Esophagus squamous epithelium (tissue), 5 donors: ENCODE measurements at regions not wholly inside any gene's neighbourhood (a gene's known extent, or its start where the extent isn't known, plus 50 kb on each side); places are given as distances from the start of the nearest gene placed in this dataset.

ENCODE experiments used
- DNase-seq: peaks from one replicate; lab custom pipeline; 2025; lab: John Stamatoyannopoulos, UW
- H3K27ac ChIP-seq, 4 donors: fragments of 200-600 bp; sonication (generic); one replicate each; pipeline ENCODE4 v1.5.1; 2016 to 2019; ENCODE audit warnings: mild to moderate bottlenecking in 1 of 4
- H3K27me3 ChIP-seq, 4 donors: fragments of 200-600 bp; sonication (generic); 1 replicate in 3 of 4; 2 replicates in 1 of 4; pipeline versions ENCODE4 v1.5.1 to v1.6.0; 2017 to 2021; ENCODE audit warnings: antibody characterized with exemption in 1 of 4
- H3K36me3 ChIP-seq, 3 donors: fragments of 200-600 bp; sonication (generic); one replicate each; pipeline ENCODE4 v1.5.1; 2016 to 2019
- H3K4me1 ChIP-seq, 3 donors: fragments of 200-600 bp; sonication (generic); one replicate each; pipeline ENCODE4 v1.5.1; 2017 to 2019
- H3K4me3 ChIP-seq, 4 donors: fragments of 200-600 bp; sonication (generic); 1 replicate in 3 of 4; 2 replicates in 1 of 4; pipeline ENCODE4 v1.5.1; 2016 to 2019; ENCODE audit warnings: mild to moderate bottlenecking in 2 of 4, moderate library complexity in 1 of 4
- H3K9me3 ChIP-seq, 3 donors: fragments of 200-600 bp; sonication (generic); one replicate each; pipeline ENCODE4 v1.5.1; 2016 to 2019
- CTCF ChIP-seq, 6 experiments: fragments of 450-650 bp in 4 of 6; fragments of 200-600 bp in 2 of 6; sonication (generic) in 2 of 6; IDR thresholded peaks; one replicate each; pipeline ENCODE4 v1.5.1; 2016 to 2019; ENCODE audit warnings: antibody characterized with exemption in 6 of 6, mild to moderate bottlenecking in 4 of 6, moderate library complexity in 4 of 6
- POLR2A ChIP-seq, 4 donors: fragments of 450-650 bp; IDR thresholded peaks; one replicate each; pipeline ENCODE4 v1.6.1; 2017; ENCODE audit warnings: antibody characterized with exemption in 4 of 4, mild to moderate bottlenecking in 4 of 4, moderate library complexity in 3 of 4
- WGBS, 2 donors: methylation state at CpG; one replicate each; pipeline ENCODE4 v1.1.5; 2018; 5-methylcytosine and 5-hydroxymethylcytosine counted together
- intact Hi-C: fragments of 100-400 bp; cut with DNase I; formaldehyde crosslinking; loops from one replicate; pipeline ENCODE4 v1.15.0; 2022
- donor health status: DM: yes; HTN: yes; CAD: no.

- H3K27me3 ChIP-seq, result peaks cover 0 to 6% (median 0%) of the 10 kb centered on the region in 4 donors
- no peak overlapping the region for H3K4me3 ChIP-seq
- intact Hi-C loops, result no loop called here
- H3K27ac ChIP-seq, result no peak overlapping the region
- no peaks in the 10 kb centered on the region for H3K36me3 ChIP-seq
- TF ChIP-seq CTCF (IDR thresholded peaks at IDR 0.05) (no peak), POLR2A (IDR thresholded peaks at IDR 0.05) (no peak)
- WGBS, 2 donors, result 70 to 77% methylated on average over 4 of the region's 4 CpGs
- H3K4me1 ChIP-seq, result no peaks in the 10 kb centered on the region
- DNase-seq, result no peak
- H3K9me3 ChIP-seq, result no peaks in the 10 kb centered on the region
Observed at GRCh38 chr10:111348076-111348475, 271.2 kb downstream of the ADRA2A start.

- Histone ChIP-seq H3K4me3 (no peak overlapping the region), H3K27me3 (peaks cover 0 to 11% (median 0%) of the 10 kb centered on the region in 4 donors), H3K4me1 (no peaks in the 10 kb centered on the region), H3K9me3 (no peaks in the 10 kb centered on the region), H3K27ac (no peak overlapping the region), H3K36me3 (no peaks in the 10 kb centered on the region)
- no peak for TF ChIP-seq POLR2A (IDR thresholded peaks at IDR 0.05)
- TF ChIP-seq CTCF (IDR thresholded peaks at IDR 0.05), result no peak
- WGBS, 2 donors, result 93 to 94% methylated on average over 1 of the region's 1 CpG
- DNase-seq, result no peak
- intact Hi-C loops, result no loop called here
Observed at GRCh38 chr10:111354859-111355258, 278.0 kb downstream of the ADRA2A start.

GRCh38 chr10:111356571-111356970, 279.7 kb downstream of the ADRA2A start:
- Histone ChIP-seq H3K27ac (no peak overlapping the region), H3K4me3 (no peak overlapping the region), H3K27me3 (peaks cover 0 to 11% (median 0%) of the 10 kb centered on the region in 4 donors), H3K36me3 (no peaks in the 10 kb centered on the region), H3K4me1 (no peaks in the 10 kb centered on the region), H3K9me3 (no peaks in the 10 kb centered on the region)
- 53 to 63% methylated on average over 3 of the region's 3 CpGs for WGBS, 2 donors
- TF ChIP-seq POLR2A (IDR thresholded peaks at IDR 0.05) (no peak), CTCF (IDR thresholded peaks at IDR 0.05) (no peak)
- intact Hi-C loops, result no loop called here
- no peak for DNase-seq

GRCh38 chr10:111357859-111358258, 281.0 kb downstream of the ADRA2A start:
- Histone ChIP-seq H3K9me3 (no peaks in the 10 kb centered on the region), H3K36me3 (no peaks in the 10 kb centered on the region), H3K4me3 (no peak overlapping the region), H3K27me3 (peaks cover 0 to 11% (median 0%) of the 10 kb centered on the region in 4 donors), H3K4me1 (no peaks in the 10 kb centered on the region), H3K27ac (no peak overlapping the region)
- no peak for TF ChIP-seq CTCF (IDR thresholded peaks at IDR 0.05)
- no peak for TF ChIP-seq POLR2A (IDR thresholded peaks at IDR 0.05)
- WGBS, 2 donors, result 50 to 75% methylated on average over 1 of the region's 1 CpG
- DNase-seq, result no peak
- intact Hi-C loops, result no loop called here

- Histone ChIP-seq H3K27ac (no peak overlapping the region), H3K4me3 (no peak overlapping the region), H3K36me3 (no peaks in the 10 kb centered on the region), H3K4me1 (no peaks in the 10 kb centered on the region), H3K27me3 (peaks cover 0 to 11% (median 0%) of the 10 kb centered on the region in 4 donors), H3K9me3 (no peaks in the 10 kb centered on the region)
- 44 to 50% methylated on average over 4 to 5 of the region's 5 CpGs for WGBS, 2 donors
- intact Hi-C loops, result no loop called here
- DNase-seq, result no peak
- TF ChIP-seq POLR2A (IDR thresholded peaks at IDR 0.05) (no peak), CTCF (IDR thresholded peaks at IDR 0.05) (peak in 3 of 6 experiments; percentile 7 to 47 (median 38))
Observed at GRCh38 chr10:111360260-111360925, 283.6 kb downstream of the ADRA2A start.
